ENCODE measurements at regions not wholly inside any gene's neighbourhood (a gene's known extent, or its start where the extent isn't known, plus 50 kb on each side); places are given as distances from the start of the nearest gene placed in this dataset.

DNA sequence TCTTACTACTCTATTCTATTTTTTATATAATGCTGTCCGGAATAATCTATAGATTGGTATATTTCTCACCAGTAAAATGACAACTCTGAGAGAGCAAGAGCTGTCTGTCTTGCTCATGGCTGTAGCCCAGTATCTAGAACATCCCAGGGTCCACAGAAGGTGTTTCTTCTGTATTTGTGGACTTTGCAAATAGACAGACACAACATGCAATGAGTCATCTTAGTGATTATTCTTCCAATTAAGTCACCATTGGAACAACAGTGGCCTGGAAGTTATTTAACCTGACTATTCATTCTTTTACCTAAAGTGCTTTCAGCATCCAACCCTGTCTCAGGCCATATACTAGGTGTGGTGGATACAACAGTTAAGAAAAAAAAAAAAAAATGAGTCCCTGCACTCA lies 179.5 kb downstream of the PPARGC1A start:
- Histone ChIP-seq H3K4me1 (ENCODE audit: insufficient read depth, low read length) (no peaks in the 10 kb centered on the region), H3K9me3 (ENCODE audit: low read length) (no peaks in the 10 kb centered on the region), H3K9me2 (replicated peaks; ENCODE audit: low read length) (no peaks in the 10 kb centered on the region), H3K4me2 (ENCODE audit: low read length) (no peak overlapping the region), H3K79me2 (ENCODE audit: low read length) (no peaks in the 10 kb centered on the region), H3K4me3 (ENCODE audit: low read length) (no peak overlapping the region), H3K36me3 (ENCODE audit: low read depth, low read length) (no peaks in the 10 kb centered on the region), H3K9ac (ENCODE audit: low read length) (no peak overlapping the region), H3F3A (ENCODE audit: low read length, unreplicated experiment) (no peaks in the 10 kb centered on the region), H2AFZ (ENCODE audit: low read length) (no peak overlapping the region), H3K27ac (ENCODE audit: low read length) (no peak overlapping the region), H3K27me3 (ENCODE audit: low read length) (no peaks in the 10 kb centered on the region), H4K20me1 (ENCODE audit: low read length) (no peaks in the 10 kb centered on the region)
- TF ChIP-seq EZH2 (IDR thresholded peaks at IDR 0.05; ENCODE audit: low read length, unreplicated experiment) (no peak), EZH2phosphoT487 (IDR thresholded peaks at IDR 0.05; ENCODE audit: borderline replicate concordance, low read length) (no peak)
- TF ChIP-seq, protein P1, sequence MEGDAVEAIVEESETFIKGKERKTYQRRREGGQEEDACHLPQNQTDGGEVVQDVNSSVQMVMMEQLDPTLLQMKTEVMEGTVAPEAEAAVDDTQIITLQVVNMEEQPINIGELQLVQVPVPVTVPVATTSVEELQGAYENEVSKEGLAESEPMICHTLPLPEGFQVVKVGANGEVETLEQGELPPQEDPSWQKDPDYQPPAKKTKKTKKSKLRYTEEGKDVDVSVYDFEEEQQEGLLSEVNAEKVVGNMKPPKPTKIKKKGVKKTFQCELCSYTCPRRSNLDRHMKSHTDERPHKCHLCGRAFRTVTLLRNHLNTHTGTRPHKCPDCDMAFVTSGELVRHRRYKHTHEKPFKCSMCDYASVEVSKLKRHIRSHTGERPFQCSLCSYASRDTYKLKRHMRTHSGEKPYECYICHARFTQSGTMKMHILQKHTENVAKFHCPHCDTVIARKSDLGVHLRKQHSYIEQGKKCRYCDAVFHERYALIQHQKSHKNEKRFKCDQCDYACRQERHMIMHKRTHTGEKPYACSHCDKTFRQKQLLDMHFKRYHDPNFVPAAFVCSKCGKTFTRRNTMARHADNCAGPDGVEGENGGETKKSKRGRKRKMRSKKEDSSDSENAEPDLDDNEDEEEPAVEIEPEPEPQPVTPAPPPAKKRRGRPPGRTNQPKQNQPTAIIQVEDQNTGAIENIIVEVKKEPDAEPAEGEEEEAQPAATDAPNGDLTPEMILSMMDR (conservative IDR thresholded peaks at IDR 0.05; ENCODE audit: low read depth, low read length): no peak
- BruUV-seq (replicated peaks): no TSS peak
- CTCF ChIA-PET: no interaction called here
- no peak for DNase-seq
- intact Hi-C loops (cut with micrococcal nuclease): no loop called here
- no peak for ATAC-seq
- POLR2A ChIA-PET (ENCODE audit: unreplicated experiment): no interaction called here

DNA sequence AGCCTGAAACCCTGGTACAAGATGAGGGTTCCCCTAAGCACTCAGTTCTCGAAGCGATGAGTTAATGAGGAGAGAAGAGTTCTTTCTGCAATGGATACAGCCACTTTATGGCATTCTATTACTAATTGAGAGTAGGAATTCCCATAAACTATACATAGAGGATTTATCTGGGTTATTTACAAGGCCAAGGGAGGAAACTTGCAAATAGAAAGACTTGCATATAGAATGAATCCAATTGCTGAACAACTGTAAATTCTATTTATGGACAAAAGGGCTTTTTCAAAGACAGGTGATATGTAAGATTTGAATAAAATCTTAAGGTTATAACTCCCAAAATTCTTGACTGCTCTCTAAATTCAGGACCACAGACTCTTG lies 182.2 kb downstream of the PPARGC1A start:
- ATAC-seq: no peak
- intact Hi-C loops (cut with micrococcal nuclease): no loop called here
- CTCF ChIA-PET: no interaction called here

DNA sequence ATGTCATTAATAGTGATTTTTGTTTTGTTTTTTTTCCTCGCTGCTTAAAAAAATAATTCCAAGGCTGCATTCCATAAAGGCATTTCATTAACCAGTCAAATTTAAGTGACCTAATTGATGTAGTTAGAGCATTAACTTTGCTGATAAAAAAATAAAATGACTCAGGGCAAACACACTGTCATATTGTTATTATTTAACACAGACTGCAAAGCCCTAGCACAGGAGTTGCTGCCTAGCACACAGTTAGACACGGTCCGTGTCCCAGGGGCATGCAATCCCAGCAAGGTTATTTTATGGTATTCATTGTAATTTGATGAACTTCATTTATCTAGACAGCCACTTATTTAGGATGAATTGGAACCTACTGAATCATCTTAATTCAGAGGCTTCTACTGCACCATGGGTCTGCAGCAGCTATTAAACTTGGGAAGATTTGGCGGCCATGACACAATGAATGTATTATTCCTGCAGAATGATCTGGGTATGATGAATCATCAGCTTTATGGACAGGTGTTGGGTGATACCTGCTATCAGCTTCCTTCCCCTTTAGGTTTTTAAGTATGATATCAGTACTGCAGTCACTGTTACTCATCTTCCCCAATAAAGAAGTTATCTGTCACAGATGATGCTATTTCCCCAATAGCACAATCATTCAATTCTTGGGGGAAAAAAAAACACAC lies 182.7 kb downstream of the PPARGC1A start:
- no peak for DNase-seq
- Histone ChIP-seq H2AFZ (ENCODE audit: low read length) (no peak overlapping the region), H3K9me3 (ENCODE audit: low read length) (no peaks in the 10 kb centered on the region), H3F3A (ENCODE audit: low read length, unreplicated experiment) (no peaks in the 10 kb centered on the region), H3K4me3 (ENCODE audit: low read length) (no peak overlapping the region), H3K4me2 (ENCODE audit: low read length) (no peak overlapping the region), H3K27ac (ENCODE audit: low read length) (no peak overlapping the region), H3K4me1 (ENCODE audit: insufficient read depth, low read length) (no peaks in the 10 kb centered on the region), H4K20me1 (ENCODE audit: low read length) (no peaks in the 10 kb centered on the region), H3K9me2 (replicated peaks; ENCODE audit: low read length) (no peaks in the 10 kb centered on the region), H3K36me3 (ENCODE audit: low read depth, low read length) (no peaks in the 10 kb centered on the region), H3K79me2 (ENCODE audit: low read length) (no peaks in the 10 kb centered on the region), H3K9ac (ENCODE audit: low read length) (no peak overlapping the region), H3K27me3 (ENCODE audit: low read length) (no peaks in the 10 kb centered on the region)
- no peak for ATAC-seq
- ChIA-PET CTCF (no interaction called here), POLR2A (ENCODE audit: unreplicated experiment) (no interaction called here)
- BruUV-seq (replicated peaks): no TSS peak
- intact Hi-C loops (cut with micrococcal nuclease): no loop called here
- TF ChIP-seq, protein P1 (conservative IDR thresholded peaks at IDR 0.05; ENCODE audit: low read depth, low read length): no peak
- no peak for TF ChIP-seq EZH2phosphoT487 (IDR thresholded peaks at IDR 0.05; ENCODE audit: borderline replicate concordance, low read length)

More for the DNA sequence above, 182.2 kb downstream of the PPARGC1A start:
- Histone ChIP-seq H3K9me3 (ENCODE audit: low read length) (no peaks in the 10 kb centered on the region), H3K27ac (ENCODE audit: low read length) (no peak overlapping the region), H3K36me3 (ENCODE audit: low read depth, low read length) (no peaks in the 10 kb centered on the region), H3K9ac (ENCODE audit: low read length) (no peak overlapping the region), H3K9me2 (replicated peaks; ENCODE audit: low read length) (no peaks in the 10 kb centered on the region), H3K4me2 (ENCODE audit: low read length) (no peak overlapping the region), H3K4me1 (ENCODE audit: insufficient read depth, low read length) (no peaks in the 10 kb centered on the region), H3K27me3 (ENCODE audit: low read length) (no peaks in the 10 kb centered on the region), H3K79me2 (ENCODE audit: low read length) (no peaks in the 10 kb centered on the region), H3F3A (ENCODE audit: low read length, unreplicated experiment) (no peaks in the 10 kb centered on the region), H3K4me3 (ENCODE audit: low read length) (no peak overlapping the region), H4K20me1 (ENCODE audit: low read length) (no peaks in the 10 kb centered on the region), H2AFZ (ENCODE audit: low read length) (no peak overlapping the region)
- TF ChIP-seq EZH2 (IDR thresholded peaks at IDR 0.05; ENCODE audit: low read length, unreplicated experiment) (no peak), EZH2phosphoT487 (IDR thresholded peaks at IDR 0.05; ENCODE audit: borderline replicate concordance, low read length) (no peak)
- TF ChIP-seq, protein P1 (conservative IDR thresholded peaks at IDR 0.05; ENCODE audit: low read depth, low read length): no peak
- DNase-seq: no peak
- BruUV-seq (replicated peaks): no TSS peak
- POLR2A ChIA-PET (ENCODE audit: unreplicated experiment): no interaction called here

All from PC-3 (cell line).